CD1c-positive myeloid dendritic cell (primary cell): ENCODE measurements at regions not wholly inside any gene's neighbourhood (a gene's known extent, or its start where the extent isn't known, plus 50 kb on each side); places are given as distances from the start of the nearest gene placed in this dataset.
"Not testable (repeated sequence)": the region's sequence is repeated elsewhere in the genome, so short reads cannot be mapped to it uniquely, and the experiment has no call there.

ENCODE experiments used
- DNase-seq: peaks from one replicate; pipeline ENCODE4 v3.0.0-alpha.2; 2016; ENCODE audit errors: extremely low spot score

GRCh38 chr3:103786296-103786695 is 1351.5 kb downstream of the ZPLD1 start:
- no peak for DNase-seq

DNA sequence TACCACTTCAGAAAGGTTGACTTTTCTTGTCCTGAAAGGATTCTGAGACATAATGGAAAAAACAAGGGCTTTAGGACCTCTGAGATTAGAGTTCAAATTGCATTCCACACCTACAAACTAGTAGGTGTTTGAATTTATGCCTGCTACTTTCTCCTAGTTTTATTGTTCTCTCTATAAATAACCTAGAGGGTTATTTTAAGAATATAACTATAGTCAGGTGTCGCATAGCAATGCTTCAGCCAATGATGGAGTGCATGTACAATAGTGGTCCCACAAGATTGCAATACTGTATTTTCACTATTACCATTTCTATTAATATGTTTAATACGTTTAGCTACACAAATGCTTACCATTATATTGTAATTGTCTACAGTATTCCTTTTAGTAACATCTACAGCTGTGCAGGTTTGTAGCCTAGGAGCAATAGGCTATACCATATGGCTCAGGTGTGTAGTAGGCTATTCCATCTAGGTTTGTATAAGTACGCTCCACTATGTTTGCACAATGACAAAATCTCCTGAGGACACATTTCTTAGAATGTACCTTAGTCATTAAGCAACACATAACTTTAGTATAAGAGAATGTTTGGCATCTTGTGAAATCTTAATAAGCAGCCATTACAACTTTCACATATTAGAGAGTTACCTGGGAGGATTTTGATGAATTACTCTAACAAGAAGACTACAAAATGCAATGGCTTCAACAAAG is 1352.5 kb downstream of the ZPLD1 start:
- no peak for DNase-seq

GRCh38 chr3:103787879-103788278 is 1353.1 kb downstream of the ZPLD1 start:
- DNase-seq = no peak

GRCh38 chr3:103791786-103792515 is 1357.1 kb downstream of the ZPLD1 start:
- DNase-seq = no peak

- DNase-seq = no peak
Observed at GRCh38 chr3:103794656-103795055, 1359.8 kb downstream of the ZPLD1 start.

GRCh38 chr3:103796068-103796467 is 1361.3 kb downstream of the ZPLD1 start:
- DNase-seq = no peak

GRCh38 chr3:103803787-103804186 is 1369.0 kb downstream of the ZPLD1 start:
- DNase-seq = no peak

DNA sequence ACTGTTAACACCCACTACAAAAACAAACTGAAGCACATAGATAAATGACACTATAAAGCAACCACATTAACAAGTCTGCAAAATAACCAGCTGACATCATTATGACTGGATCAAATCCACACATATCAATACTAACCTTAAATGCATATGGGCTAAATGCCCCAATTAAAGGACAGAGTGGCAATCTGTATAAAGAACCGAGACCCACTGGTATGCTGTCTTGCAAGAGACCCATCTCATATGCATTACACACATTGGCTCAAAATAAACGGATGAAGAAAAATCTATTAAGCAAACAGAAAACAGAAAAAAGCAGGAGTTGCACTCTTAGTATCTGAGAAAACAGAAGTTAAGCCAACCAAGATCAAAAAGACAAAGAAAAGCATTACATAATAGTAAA is 1375.4 kb downstream of the ZPLD1 start:
- no peak for DNase-seq

DNA sequence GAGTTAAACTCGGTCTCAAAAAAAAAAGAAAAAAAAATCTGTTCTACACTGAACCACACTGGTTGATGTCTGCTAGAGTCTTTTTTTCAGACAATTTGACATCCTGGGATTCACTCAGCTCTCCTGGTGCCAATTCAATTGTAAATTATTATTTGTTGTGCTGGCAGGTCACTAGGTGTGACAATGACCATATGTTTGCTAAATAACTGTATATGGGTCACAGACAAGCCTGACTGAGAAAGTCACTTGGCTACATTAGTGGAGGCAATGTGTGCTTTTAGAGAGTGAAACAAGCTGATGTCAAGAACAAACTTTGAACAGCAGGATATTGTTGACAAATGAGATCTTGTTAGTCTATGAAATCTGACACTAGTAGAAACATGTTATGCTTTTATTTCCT is 1379.1 kb downstream of the ZPLD1 start:
- no peak for DNase-seq

GRCh38 chr3:103818398-103818797 is 1383.6 kb downstream of the ZPLD1 start:
- no peak for DNase-seq

DNA sequence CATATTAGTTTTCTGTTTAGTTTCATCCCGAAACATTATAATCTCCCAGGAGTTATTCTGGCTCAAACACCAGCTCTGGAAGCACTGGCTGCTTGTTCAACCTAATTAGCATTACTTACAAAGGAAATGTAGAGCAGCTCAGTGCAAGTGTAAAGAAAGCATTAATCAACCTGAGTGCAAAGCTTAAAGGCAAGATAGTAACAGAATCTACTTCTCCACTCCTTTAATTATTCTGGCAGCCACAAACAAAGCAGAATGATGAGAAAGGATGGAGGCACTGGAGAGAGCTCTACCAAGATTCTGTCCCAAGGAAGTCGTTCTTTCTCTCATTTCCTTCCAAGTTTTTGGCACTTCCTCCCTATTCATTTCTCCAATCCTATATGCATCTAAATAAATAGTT is 1384.0 kb downstream of the ZPLD1 start:
- no peak for DNase-seq

- DNase-seq = no peak
Observed at GRCh38 chr3:103825586-103825985, 1390.8 kb downstream of the ZPLD1 start.

- no peak for DNase-seq
Observed at GRCh38 chr3:103829723-103830326, 1395.0 kb downstream of the ZPLD1 start.

GRCh38 chr3:103847081-103848062 is 1412.6 kb downstream of the ZPLD1 start:
- DNase-seq = no peak

- no peak for DNase-seq
Observed at GRCh38 chr3:103851793-103852192, 1417.0 kb downstream of the ZPLD1 start.

GRCh38 chr3:103862415-103862814 is 1427.6 kb downstream of the ZPLD1 start:
- no peak for DNase-seq

DNA sequence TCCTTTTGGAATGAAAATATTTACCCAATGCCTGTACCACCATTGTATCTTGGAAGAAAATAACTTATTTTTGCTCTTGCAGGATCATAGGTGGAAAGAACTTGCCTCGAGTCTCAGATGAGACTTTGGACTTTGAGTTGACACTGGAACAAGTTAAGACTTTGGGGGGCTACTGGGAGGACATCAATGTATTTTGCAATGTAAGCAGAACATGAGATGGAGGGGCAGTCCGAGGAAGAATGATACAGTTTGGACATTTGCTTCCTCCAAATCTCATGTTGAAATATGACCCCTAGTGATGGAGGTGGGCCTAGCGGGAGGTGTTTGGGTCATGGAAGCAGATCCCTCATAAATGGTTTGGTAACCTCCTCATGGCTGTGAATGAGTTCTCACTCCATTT is 1428.6 kb downstream of the ZPLD1 start:
- no peak for DNase-seq

DNA sequence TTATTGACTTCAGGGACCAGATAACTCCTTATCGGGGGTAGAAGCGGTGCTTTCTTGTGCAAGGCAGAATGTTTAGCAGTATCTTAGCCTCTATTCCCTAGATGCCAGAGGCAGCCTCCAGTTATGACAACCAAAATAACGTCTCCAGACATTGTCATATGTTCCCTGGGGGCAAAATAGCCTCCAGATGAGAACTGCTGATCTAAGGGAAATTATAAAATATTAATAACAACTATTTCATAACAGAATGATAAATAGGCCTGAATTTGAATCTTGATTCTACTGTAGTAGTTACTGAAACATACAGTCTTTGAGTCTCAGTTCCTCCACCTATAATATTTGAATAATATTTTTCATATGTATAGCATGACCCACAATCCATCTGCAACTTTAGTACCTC is 1431.3 kb downstream of the ZPLD1 start:
- DNase-seq = no peak

GRCh38 chr3:103873021-103873420 is 1438.2 kb downstream of the ZPLD1 start:
- DNase-seq = no peak

DNA sequence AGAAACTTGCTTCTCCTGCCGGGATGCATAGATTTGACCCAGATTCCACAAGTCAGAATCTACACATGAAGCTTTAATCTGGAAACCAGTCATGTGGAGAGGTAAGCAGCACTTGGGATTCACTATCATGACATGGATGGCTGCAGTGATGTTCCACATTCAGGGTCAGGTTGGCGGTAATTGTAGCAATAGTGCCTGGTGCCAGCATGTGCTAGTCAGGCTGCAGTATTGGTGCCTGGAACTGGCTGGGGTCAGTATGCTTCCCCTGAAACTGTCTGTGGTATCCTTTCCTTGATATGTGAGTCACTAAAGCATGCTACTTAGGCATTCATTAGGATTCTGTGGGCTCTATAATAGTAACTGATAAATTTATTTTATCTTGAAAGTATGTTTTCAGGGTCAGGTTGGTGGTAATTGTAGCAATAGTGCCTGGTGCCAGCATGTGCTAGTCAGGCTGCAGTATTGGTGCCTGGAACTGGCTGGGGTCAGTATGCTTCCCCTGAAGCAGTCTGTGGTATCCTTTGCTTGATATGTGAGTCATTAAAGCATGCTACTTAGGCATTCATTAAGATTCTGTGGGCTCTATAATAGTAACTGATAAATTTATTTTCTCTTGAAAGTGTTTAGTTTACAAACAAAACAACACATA is 1439.2 kb downstream of the ZPLD1 start:
- DNase-seq = no peak

DNA sequence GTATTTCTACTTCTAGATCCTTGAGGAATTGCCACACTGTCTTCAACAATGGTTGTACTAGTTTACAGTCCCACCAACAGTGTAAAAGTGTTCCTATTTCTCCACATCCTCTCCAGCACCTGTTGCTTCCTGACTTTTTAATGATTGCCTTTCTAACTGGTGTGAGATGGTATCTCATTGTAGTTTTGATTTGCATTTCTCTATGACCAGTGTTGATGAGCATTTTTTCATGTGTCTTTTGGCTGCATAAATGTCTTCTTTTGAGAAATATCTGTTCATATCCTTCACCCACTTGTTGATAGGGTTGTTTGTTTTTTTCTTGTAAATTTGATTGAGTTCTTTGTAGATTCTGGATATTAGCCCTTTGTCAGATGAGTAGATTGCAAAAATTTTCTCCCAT is 1447.0 kb downstream of the ZPLD1 start:
- not testable (repeated sequence) for DNase-seq
